Astrocyte (in vitro differentiated cells and primary cell): ENCODE measurements at regions not wholly inside any gene's neighbourhood (a gene's known extent, or its start where the extent isn't known, plus 50 kb on each side); places are given as distances from the start of the nearest gene placed in this dataset.

Experiments
- CTCF ChIP-seq: IDR thresholded peaks from 2 replicates; pipeline ENCODE4 v1.5.1; 2011; ENCODE audit warnings: low read depth, mild to moderate bottlenecking, inconsistent platforms, low read length, moderate library complexity; ENCODE audit not compliant: insufficient read depth
- EZH2 ChIP-seq: IDR thresholded peaks from 2 replicates; pipeline ENCODE4 v1.6.1; 2012; ENCODE audit warnings: mild to moderate bottlenecking, low read length, inconsistent platforms; ENCODE audit not compliant: insufficient read depth

GRCh38 chr2:7467782-7468447, 550.7 kb downstream of the RNF144A start:
- TF ChIP-seq CTCF (no peak), EZH2 (no peak)
